NCI-H146 treated with DMSO at 0.1 percent for 48 hours (cell line): ENCODE measurements at regions not wholly inside any gene's neighbourhood (a gene's known extent, or its start where the extent isn't known, plus 50 kb on each side); places are given as distances from the start of the nearest gene placed in this dataset.
"Not testable (repeated sequence)": the region's sequence is repeated elsewhere in the genome, so short reads cannot be mapped to it uniquely, and the experiment has no call there.

Source experiments
- DNase-seq: peaks from one replicate; lab custom pipeline; 2025; ENCODE audit not compliant: unreplicated experiment; lab: John Stamatoyannopoulos, UW

DNA sequence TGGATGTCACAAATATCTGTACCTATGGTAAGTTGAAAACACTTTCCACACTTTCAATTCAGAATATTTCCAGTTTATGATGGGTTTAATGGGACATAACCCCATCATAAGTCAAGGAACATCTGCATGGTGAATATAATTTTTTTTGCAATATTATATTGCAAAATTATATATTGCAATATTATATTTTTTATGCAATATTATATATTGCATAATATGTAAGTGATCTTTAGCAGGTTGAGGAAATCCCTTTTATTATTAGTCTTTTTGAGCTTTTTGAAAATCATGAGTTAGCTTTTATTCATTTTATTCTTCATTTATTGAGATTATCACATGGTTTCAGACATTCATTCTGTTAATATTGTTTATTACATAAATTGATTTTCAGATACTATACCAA is 342.2 kb upstream of the GALNT5 start:
- no peak for DNase-seq

DNA sequence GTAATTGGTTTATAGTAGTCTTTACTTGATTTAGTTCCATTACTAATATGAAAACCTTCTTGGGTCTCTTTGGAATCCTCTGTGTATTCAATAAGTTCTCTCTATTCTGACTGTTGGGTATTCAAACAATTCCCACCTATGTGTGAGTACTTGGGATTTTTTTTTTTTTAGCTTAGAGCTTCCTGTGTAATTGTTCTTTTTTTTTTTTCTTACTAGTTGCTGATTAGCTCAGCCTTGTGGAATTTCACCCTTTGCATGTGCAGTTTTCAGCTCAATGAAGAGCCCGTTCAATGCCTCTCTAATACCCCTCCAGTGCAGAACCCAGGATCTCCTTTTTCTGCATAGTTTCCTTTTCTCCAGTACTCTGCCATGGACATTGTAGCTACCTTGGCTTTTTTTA is 339.1 kb upstream of the GALNT5 start:
- no peak for DNase-seq

DNA sequence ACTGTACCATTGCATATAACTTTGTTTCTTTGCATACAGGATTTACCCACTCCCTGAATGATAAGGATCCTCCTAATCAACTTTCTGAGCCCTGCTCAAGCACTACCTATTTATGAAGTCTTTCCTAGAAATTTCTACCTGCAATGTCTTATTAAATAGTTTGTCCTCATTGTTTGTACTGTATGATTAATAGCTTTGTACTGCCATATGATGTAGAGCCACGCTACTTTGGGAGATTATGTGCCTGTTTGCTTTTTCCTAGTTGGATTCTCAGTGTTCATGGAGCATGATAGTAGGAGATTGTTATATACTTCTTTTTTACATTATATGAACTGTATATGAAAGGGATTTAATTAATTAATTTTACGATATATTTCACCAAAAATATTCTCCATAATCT is 327.1 kb upstream of the GALNT5 start:
- no peak for DNase-seq

DNA sequence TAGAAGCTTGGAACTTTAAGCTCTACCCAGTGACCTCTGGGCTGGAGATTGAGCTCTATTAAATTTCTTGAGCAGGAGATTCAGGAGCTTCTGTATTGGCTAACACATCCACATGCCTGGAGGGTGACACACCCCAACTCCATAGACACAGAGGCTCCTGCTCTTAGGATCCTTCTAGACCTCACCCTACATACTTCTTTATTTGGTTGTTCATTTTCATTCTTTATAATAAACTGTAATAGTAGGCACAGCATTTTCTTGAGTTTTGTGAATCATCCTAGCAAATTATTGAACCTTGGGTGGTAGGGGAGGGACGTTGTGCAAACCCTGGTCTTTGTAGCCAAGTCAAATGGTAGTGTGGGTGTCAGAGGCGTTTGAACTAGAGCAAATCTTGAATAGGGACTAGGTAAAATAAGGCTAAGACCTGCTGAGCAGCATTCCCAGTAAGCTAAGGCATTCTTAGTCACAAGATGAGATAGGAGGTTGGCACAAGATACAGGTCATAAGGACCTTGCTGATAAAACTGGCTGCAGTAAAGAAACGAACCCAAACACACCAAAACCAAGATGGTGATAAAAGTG is 323.8 kb upstream of the GALNT5 start:
- DNase-seq = no peak

DNA sequence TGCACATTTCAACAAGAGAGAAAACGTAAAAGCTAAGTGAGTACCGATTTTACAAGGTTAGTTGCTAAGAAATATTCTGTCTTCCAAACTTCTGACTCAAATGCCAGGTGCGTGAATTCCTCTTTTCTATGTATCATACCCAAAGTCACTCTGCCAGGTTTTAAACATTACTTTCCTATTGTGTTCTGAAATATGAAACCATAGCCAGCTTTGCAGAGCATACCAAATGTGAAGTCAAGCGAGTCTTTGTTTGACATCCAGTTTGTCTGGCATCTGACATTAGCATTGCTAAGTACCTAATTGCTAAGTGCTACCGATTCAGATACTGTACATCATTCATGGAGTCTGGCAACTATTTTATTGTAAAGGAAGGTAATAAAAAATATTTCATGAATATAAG is 321.9 kb upstream of the GALNT5 start:
- peak; percentile 71 for DNase-seq

DNA sequence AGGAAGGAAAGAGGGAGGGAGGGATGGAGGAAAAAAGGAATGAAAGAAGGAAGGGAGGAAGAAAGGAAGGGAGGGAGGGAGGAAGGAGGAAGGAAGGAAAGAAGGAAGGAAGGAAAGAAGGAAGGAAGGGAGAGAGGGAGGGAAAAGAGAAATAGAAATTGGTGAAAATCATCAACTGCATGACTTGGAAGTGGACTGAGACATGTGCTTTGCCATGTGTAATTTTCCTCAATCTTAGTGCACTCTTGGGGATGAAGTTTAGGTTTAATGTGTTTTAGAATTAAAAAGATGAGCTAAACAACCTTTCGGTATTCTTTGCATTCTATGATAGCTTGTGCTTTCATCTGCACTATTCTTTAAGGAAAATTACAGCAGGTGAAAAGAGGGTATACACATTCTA is 320.1 kb upstream of the GALNT5 start:
- no peak for DNase-seq

DNA sequence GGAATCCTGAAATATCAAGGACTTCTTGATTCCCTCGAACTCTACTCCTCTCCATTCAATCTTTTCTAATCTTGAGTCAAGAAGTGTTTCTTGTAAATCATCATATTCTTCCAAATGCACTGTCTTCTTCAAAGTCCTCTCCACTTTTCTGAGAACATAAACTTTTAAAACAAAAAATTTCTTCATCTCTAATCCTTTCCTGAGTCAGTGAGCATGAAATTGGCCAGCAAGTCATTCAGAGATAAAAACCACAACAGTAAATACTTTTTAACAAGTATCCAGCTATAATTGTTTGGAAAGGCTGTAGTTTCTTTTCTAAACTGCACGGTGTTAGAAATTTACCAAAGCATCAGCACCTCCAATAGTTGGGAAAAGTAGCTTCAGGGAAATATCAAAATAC is 312.6 kb upstream of the GALNT5 start:
- no peak for DNase-seq

DNA sequence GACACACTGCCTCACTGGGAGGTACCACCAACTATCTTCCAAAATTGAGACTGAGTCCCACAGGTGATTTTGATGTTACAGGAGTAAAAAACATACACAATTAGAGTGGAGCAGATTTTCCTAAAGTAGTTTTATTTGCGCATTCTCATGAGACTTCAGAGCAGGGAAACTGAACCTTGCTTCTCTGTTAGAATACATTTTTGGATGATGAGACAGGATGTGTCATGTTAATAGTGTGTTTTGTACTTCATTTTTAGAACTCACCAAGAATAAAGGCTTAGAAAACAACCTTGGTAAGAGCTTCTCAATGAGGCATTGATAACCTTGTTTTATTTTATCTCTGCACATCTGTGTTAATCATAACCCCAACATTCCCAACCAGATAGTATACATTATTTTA is 310.2 kb upstream of the GALNT5 start:
- no peak for DNase-seq

DNA sequence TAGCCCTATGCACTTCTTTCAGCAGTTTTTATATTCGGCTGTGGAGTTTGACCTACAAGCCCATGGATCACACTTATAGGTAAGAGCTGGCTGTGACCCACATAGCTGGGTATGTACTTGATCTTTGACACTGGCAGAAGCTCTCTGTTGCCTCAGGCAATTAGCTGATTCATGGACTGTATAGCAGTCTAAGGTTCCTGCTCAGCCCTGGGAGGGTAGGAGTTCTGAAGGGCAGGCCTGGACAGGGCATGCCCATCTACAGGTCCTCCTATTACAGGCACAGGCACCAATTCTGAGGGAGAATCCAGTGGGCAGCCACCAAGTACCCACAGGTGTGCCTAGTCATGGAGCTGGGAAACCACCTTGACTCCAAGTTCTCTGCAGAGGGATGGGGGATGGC is 301.8 kb upstream of the GALNT5 start:
- DNase-seq = no peak

DNA sequence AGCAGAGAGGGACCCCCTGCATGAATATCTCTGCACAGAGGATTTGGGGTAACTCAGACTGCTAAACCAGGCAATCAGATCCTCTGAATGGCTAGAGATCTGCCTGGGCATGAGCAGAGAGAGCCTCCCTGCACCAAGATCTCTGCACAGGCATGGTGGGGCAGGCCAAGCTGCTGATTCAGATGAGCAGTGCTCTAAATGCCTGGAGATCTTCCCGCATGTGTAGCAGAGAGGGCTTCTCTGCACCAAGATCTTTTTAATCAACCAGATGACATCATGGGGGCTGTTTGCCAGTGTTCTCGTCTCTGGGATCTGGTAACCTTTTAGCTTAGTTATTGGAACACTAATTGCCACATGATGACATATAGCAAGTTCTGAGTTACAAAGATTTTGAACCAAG is 301.3 kb upstream of the GALNT5 start:
- DNase-seq = no peak

DNA sequence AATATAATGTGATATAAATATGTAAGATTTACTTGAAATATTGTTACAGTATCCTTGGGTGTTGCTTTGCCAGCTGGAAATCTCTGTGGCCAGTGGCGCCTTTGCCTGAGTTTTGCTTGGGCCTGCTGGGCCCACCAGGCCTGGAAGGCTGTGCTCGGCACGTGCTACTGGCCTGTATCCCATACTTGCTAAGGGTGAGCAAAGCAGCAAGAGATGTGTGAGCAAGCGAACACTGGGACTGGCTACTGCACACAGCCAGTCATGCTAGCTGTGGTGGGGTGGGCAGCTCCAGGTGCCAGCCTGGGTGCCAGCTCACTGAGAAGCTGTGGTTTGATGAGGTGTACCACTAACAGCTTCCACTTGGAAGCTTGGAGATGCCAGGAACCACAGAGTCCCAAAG is 299.1 kb upstream of the GALNT5 start:
- DNase-seq = no peak

DNA sequence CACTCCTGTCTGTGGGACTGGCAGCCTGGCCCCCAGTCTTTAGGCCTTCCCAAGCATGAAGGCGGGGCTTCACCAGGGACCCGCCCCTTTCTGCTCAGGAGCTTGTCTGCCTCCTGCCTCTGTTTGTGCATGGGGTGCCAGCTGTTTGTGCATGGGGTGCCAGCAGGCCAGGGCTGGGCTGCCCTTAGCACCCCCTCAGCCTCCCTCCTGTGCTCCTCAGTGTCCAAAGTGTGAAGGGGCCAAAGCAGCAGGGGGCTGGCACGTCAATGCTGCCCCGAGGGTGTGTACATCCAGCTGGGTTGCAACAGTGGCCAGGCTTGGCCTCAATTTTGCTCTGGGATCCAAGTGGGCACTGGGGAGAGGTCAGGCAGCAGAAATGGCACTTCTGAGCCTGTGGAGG is 298.0 kb upstream of the GALNT5 start:
- no peak for DNase-seq

DNA sequence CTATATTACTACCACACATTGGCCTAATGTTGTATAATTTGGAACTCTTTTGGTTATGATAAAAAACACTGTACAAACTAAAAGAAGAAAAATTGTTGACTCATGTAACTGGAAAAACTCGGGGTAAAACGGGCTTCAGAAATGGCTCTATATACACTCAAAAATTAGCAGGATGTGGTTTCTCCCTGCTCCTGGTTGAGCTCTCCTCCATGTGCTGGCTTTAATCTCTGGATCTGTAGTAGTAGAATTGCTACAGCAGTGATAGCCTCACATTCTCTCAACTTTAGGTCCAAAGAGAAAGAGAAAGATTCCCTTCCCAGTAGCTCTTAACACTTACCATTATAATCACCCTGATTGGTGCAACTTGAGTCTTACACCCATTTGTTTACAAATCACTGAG is 274.9 kb upstream of the GALNT5 start:
- no peak for DNase-seq

DNA sequence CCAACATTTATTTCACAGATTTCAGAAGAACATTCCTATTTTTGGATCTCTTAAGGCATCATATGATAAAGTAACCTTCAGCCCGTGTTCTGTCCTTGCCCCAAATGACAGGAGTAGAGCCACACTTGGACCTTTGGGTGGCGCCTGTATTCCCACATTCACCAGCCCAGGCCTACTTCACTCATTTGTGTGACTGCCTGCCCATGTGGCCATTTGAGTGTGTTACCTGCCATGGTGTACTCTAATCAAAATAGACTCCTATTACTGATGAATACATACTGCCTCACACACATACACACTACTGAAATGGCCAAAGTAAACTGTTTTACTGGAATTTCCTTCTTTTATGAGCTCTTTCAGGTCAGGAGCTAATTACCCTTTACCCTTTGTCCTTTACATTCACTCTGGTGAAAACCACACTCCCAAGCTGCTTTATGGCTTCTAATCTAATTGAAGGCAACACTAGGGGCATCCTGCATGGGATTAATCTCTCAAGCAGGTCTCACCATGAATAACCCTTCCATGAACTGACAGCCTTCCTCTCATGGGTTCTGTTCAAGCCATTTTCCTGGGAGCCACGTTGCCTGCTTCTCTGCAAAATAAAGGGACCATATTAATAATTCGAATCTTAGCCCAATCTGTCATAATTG is 271.0 kb upstream of the GALNT5 start:
- no peak for DNase-seq

DNA sequence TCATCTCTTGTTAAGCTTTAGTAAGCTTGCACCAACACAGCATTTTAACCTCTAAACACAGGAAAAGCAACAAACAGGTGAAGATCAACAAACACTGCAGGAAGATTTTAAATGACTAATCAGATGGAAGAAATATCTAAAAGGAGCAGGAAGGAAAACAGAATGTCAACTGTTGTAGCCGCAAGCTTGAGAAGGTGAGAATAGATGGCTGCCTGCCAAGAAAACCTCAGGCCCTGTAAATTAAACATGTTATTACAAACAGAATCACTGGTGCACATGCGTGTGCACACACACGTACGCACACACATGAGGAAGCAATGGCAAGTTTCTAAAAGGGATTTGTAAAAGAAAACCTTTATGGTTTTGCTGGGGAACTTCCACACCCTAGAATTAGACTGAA is 257.8 kb upstream of the GALNT5 start:
- DNase-seq = no peak

DNA sequence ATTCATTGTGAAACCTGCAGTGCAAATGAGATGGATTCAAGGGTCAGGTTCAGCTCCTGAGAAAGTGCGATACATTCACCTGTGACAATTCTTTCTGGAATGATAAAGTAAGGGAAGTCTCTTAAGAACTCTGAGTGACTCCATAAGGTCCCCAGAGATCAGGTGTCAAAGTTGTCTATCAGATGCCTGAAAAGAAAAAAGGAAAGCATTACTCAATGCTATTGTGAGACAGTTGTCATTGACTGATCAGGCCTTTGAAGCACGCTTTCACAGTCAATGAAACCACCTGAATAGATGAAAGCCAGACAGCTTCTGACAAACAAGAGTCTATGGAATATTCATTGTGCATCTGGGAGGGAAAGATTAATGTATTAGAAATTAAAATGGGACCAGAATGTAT is 252.7 kb upstream of the GALNT5 start:
- no peak for DNase-seq

DNA sequence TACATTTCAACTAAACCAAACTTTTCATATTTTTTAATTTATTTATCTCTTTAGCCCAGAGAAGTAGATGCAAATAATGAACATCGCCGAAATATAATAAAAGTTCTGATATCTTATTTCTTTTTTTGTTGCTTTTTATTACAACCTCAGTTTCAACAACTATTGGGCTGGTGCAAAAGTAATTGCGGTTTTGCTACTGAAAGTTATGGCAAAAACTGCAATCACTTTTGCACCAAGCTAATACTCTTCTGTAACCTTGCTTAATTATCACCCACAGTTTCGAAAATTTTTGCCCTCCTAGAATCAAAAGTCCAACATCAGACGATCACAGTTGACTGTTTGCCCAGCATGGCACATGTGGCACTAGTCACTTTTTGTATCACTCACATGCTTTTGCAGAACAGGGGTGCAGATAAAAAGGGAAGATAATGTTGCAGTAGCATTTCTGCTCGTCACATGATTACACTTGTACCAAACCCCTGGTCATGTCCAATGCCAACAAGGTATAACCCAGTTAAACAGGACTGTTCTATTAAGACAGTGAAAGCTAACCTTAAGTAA is 242.4 kb upstream of the GALNT5 start:
- no peak for DNase-seq

DNA sequence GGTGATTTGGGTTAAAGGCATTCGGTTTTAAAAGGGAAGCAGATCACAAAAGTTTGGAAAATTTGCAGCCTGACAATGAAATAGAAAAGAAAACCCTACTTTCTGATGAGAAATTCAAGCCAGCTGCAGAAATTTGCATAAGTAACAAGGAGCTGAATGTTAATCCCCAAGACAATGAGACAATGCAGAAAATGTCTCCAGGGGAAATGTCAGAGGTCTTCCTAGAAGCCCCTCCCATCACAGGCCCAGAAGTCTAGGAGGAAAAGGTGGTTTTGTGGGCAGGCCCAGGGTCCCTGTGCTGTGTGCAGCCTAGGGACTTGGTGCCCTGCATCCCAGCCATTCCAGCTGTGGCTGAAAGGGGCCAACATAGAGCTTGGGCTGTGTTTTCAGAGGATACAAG is 234.2 kb upstream of the GALNT5 start:
- DNase-seq = not testable (repeated sequence)

DNA sequence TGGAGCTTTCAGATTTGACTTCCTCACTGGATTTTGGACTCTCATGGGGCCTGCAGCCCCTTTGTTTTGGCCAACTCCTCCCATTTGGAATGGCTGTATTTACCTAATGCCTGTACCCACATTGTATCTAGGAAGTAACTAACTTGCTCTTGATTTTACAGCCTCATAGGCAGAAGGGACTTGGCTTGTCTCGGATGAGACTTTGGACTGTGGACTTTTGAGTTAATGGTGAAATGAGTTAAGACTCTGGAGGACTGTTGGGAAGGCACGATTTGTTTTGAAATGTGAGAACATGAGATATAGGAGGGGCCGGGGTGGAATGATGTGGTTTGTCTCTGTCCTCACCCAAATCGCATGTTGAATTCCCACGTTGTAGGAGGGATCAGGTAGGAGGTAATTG is 233.4 kb upstream of the GALNT5 start:
- no peak for DNase-seq

DNA sequence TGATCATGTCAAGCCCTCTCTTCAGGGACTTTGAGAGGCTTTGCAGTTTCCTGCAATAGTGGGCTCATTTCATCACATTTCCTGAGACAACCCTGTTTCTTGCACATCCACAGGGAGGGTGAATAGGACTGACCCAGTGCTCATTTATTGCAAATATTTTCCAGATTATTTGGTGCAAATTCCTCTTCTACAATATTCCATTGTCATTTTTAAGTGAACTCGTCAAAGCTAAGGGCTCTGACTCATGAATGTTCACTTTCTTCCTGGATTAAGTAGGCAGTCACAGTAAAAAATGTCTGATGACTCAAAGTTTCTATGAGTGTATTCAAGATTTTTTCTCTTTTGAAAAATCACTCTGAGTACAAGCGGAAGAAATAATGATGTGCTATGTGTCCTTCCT is 225.5 kb upstream of the GALNT5 start:
- DNase-seq = no peak

DNA sequence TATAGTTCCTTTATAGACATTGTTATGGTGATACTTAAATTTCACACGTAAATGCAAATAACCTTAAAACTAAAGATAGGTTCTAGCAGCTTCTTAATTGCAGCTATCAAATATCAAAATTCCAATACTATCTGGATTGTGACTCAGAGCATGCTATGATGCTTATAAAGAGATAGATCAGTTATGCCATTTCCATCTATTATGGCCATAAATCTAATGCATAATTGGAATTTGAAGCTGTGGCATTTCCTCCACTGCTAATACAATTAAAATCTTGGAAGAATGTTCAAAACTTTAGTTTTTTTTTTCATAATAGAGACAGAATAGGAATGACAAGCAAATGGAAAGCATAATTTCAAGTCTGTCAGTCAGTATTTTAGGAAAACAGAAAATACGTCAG is 220.8 kb upstream of the GALNT5 start:
- DNase-seq = no peak

DNA sequence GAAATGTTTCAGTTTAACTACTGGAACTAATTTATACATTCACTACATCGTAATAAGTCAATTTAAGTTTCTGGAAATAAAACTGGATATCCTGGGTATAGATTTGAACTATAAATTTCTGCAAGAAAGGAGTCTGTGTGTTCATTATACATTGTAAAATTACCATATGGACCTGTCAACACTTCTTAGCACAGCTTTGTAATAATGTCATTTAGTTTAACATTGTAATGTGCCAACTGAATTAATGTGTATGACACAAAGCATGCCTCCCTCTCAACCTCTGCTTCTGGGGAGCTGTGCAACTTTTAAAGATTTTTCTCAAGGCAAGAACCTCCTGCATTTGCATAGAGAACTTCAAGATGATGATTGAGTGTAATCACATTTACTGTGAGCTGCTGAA is 213.7 kb upstream of the GALNT5 start:
- no peak for DNase-seq

DNA sequence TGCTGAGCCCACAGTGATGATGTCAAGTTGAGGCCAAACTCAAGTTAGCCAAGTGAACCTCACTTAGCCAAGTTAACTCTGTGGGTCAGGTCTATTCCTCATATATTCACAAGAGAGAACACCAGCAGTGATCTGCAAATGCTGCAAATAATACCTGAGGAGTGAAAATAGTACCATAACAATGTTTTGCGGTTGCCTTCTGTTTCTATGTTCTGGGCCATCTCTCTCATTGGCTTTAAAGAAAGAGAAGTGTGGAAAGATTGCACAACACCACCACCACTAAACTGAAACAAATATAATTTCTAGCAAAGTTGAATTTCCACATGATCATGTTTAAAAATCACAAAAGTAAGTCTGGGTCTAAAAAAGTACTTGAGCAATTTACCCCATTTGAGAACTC is 211.1 kb upstream of the GALNT5 start:
- DNase-seq = no peak
